Tibial artery (tissue), 4 donors: ENCODE measurements at regions not wholly inside any gene's neighbourhood (a gene's known extent, or its start where the extent isn't known, plus 50 kb on each side); places are given as distances from the start of the nearest gene placed in this dataset.
"Not testable (repeated sequence)": the region's sequence is repeated elsewhere in the genome, so short reads cannot be mapped to it uniquely, and the experiment has no call there.

ENCODE experiments used
- DNase-seq, 2 donors: peaks; one replicate each; pipeline ENCODE4 v3.0.0-alpha.2; 2019
- H3K27ac ChIP-seq, 2 donors: fragments of 200-600 bp; sonication (generic) in 1 of 2; 1 replicate in 1 of 2; 2 replicates in 1 of 2; pipeline ENCODE4 v1.5.1; 2018 to 2019; ENCODE audit warnings: mild to moderate bottlenecking in 1 of 2
- H3K27me3 ChIP-seq, 2 donors: fragments of 200-600 bp; sonication (generic) in 1 of 2; one replicate each; pipeline versions ENCODE4 v1.5.1 to v1.6.0; 2016 to 2019
- H3K36me3 ChIP-seq, 3 donors: fragments of 200-600 bp; sonication (generic) in 2 of 3; one replicate each; pipeline ENCODE4 v1.5.1; 2016 to 2019; ENCODE audit warnings: mild to moderate bottlenecking in 2 of 3
- H3K4me1 ChIP-seq, 4 donors: fragments of 200-600 bp; sonication (generic) in 2 of 4; 1 replicate in 3 of 4; 2 replicates in 1 of 4; pipeline ENCODE4 v1.5.1; 2016 to 2019
- H3K4me3 ChIP-seq, 2 donors: fragments of 200-600 bp; sonication (generic) in 1 of 2; 1 replicate in 1 of 2; 2 replicates in 1 of 2; pipeline ENCODE4 v1.5.1; 2018 to 2019; ENCODE audit warnings: mild to moderate bottlenecking in 2 of 2
- H3K9me3 ChIP-seq, 3 donors: fragments of 200-600 bp; sonication (generic) in 1 of 3; one replicate each; pipeline ENCODE4 v1.5.1; 2016 to 2019
- intact Hi-C: fragments of 100-400 bp; cut with DNase I; formaldehyde crosslinking; loops from one replicate; pipeline ENCODE4 v1.15.0; 2023; ENCODE audit warnings: low total_unique reads
- TF ChIP-seq, protein P1 (sequence below), 2 experiments: fragments of 200-600 bp in 1 of 2; fragments of 450-650 bp in 1 of 2; IDR thresholded peaks; one replicate each; pipeline ENCODE4 v1.5.1; 2017 to 2019; ENCODE audit warnings: antibody characterized with exemption in 2 of 2, mild to moderate bottlenecking in 1 of 2, moderate library complexity in 1 of 2

DNA sequence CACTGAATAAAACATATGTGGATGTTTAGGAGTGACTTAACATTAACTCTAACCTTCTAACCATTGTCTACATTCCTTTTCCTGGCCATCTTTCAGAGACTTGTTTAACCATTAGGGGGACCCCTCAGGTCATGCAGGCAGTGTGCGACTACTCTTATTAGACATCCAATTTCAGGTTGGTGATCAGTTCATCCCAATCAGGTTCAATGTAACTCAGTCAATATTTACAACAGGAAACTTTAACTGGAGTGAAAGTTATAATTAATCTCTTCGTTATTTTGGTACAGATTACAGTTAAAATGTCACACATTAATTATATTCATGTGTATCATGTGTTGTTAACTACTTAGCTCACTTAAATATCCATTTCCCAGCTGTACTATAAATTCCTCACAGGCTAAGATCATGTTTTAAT lies 68.8 kb upstream of the RGS1 start:
- Histone ChIP-seq H3K4me1 (no peaks in the 10 kb centered on the region), H3K27me3 (no peaks in the 10 kb centered on the region), H3K4me3 (no peak overlapping the region), H3K36me3 (no peaks in the 10 kb centered on the region), H3K9me3 (no peaks in the 10 kb centered on the region), H3K27ac (no peak overlapping the region)
- DNase-seq = no peak
- intact Hi-C loops = no loop called here
- TF ChIP-seq, protein P1, sequence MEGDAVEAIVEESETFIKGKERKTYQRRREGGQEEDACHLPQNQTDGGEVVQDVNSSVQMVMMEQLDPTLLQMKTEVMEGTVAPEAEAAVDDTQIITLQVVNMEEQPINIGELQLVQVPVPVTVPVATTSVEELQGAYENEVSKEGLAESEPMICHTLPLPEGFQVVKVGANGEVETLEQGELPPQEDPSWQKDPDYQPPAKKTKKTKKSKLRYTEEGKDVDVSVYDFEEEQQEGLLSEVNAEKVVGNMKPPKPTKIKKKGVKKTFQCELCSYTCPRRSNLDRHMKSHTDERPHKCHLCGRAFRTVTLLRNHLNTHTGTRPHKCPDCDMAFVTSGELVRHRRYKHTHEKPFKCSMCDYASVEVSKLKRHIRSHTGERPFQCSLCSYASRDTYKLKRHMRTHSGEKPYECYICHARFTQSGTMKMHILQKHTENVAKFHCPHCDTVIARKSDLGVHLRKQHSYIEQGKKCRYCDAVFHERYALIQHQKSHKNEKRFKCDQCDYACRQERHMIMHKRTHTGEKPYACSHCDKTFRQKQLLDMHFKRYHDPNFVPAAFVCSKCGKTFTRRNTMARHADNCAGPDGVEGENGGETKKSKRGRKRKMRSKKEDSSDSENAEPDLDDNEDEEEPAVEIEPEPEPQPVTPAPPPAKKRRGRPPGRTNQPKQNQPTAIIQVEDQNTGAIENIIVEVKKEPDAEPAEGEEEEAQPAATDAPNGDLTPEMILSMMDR (IDR thresholded peaks at IDR 0.05) = no peak

DNA sequence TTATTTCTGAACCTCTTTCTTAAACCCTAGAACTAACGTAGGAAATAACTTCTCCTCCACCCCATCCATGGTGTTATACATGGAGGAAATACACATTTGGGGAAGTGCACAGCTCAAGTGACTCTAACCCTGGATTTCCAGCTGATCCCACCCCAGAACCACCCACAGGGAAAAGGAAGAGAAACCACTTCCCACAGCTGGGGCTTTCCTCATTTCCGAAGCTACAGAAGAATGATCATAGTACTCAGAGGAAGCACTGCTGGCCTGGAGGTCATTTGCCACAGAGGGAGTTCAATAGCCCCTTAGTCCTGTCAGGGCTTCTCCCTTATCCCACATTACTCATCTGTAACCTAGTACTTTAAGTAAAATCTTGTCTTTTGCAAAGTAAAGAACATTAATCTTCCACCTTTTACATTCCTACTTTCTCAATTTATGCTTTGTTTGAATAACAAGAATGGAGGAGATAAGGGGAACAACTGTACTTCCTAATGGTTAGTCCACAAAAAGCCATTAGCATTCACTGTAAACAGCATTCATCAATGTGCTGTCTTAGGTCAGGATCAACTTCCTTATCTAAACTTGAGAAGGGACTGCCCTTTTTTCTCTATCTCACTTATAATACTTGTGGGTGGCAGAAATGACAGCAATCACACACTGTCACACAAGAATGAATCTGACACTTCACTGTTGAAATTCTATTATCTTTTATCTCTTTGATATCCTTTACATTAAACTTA lies 63.0 kb upstream of the RGS1 start:
- Histone ChIP-seq H3K4me1 (peaks cover 0 to 8% (median 5%) of the 10 kb centered on the region in 4 donors), H3K36me3 (no peaks in the 10 kb centered on the region), H3K4me3 (no peak overlapping the region), H3K27ac (no peak overlapping the region), H3K27me3 (no peaks in the 10 kb centered on the region), H3K9me3 (no peaks in the 10 kb centered on the region)
- intact Hi-C loops = no loop called here
- peak in 1 of 2 donors; percentile 63 for DNase-seq
- TF ChIP-seq, protein P1 (IDR thresholded peaks at IDR 0.05) = no peak

- Histone ChIP-seq H3K27ac (no peak overlapping the region), H3K9me3 (no peaks in the 10 kb centered on the region)
- intact Hi-C loops = no loop called here
Observed at GRCh38 chr1:192513196-192513595, 62.4 kb upstream of the RGS1 start.

DNA sequence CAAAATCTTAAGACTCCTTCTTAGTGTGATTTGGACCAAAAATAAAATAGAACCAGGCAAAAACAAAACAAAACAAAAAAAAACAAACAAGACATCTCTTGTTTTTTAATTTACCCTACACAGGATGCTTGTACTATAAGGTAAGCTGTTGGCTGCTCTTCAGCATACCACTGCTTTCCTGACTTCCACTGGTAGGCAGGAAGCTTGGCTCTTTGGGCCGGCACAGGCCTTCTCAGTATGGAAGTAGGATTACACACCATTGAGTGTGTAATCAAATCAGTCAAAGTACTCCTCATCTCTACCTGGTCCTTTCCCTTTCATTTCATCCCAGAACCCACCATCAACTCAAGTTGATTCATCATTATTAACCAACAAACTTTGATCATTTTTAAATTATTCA lies 61.9 kb upstream of the RGS1 start:
- Histone ChIP-seq H3K4me1 (peaks cover 0 to 8% (median 5%) of the 10 kb centered on the region in 4 donors), H3K9me3 (no peaks in the 10 kb centered on the region), H3K4me3 (no peak overlapping the region), H3K36me3 (no peaks in the 10 kb centered on the region), H3K27ac (no peak overlapping the region), H3K27me3 (no peaks in the 10 kb centered on the region)
- intact Hi-C loops = no loop called here
- no peak for DNase-seq
- TF ChIP-seq, protein P1 (IDR thresholded peaks at IDR 0.05) = no peak

More at GRCh38 chr1:192513196-192513595, 62.4 kb upstream of the RGS1 start:
- Histone ChIP-seq H3K27me3 (no peaks in the 10 kb centered on the region), H3K4me3 (no peak overlapping the region), H3K36me3 (no peaks in the 10 kb centered on the region), H3K4me1 (peaks cover 0 to 8% (median 5%) of the 10 kb centered on the region in 4 donors)
- no peak for DNase-seq
- TF ChIP-seq, protein P1 (IDR thresholded peaks at IDR 0.05) = no peak

GRCh38 chr1:192516776-192517297 lies 58.7 kb upstream of the RGS1 start:
- Histone ChIP-seq H3K4me1 (peaks cover 0 to 8% (median 5%) of the 10 kb centered on the region in 4 donors), H3K4me3 (no peak overlapping the region), H3K9me3 (no peaks in the 10 kb centered on the region), H3K36me3 (no peaks in the 10 kb centered on the region), H3K27ac (no peak overlapping the region), H3K27me3 (no peaks in the 10 kb centered on the region)
- TF ChIP-seq, protein P1 (IDR thresholded peaks at IDR 0.05) = no peak
- intact Hi-C loops = no loop called here
- DNase-seq = no peak

DNA sequence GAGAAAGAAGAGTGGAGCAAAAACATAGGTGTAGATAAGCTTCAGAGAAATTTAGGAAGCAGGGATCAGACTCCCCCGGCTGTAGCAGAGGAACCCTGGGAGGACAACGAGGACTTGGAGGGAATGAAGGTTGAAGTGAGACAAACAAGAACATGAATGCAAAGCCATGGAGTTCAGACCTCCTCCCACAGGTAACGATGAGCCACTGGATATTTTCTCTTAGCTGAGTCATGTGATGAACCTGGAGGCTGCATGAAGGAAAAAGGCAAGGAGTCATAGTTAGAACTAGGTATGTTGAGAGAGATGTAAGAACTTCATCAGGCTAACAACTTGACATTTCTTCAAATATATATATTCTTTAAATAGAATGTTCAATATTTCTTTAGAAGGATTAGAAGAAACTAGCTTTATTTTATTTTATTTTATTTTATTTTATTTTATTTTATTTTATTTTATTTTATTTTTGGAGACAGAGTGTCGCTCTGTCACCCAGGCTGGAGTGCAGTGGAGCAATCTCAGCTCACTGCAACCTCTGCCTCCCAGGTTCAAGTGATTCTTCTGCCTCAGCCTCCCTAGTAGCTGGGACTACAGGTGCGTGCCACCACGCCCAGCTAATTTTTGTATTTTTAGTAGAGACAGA lies 57.7 kb upstream of the RGS1 start:
- H3K9me3 ChIP-seq, H3K27ac ChIP-seq, H3K4me3 ChIP-seq, intact Hi-C loops, H3K27me3 ChIP-seq, H3K36me3 ChIP-seq, DNase-seq: not testable (repeated sequence)
- peaks cover 0 to 13% (median 3%) of the 10 kb centered on the region in 4 donors for H3K4me1 ChIP-seq
